Neural cell (in vitro differentiated cells): ENCODE measurements at regions not wholly inside any gene's neighbourhood (a gene's known extent, or its start where the extent isn't known, plus 50 kb on each side); places are given as distances from the start of the nearest gene placed in this dataset.

Experiments
- EP300 ChIP-seq: fragments of 450-650 bp; conservative IDR thresholded peaks from 2 replicates; pipeline ENCODE4 v1.6.1; 2014; ENCODE audit warnings: antibody characterized with exemption, mild to moderate bottlenecking, moderate library complexity; ENCODE audit not compliant: poor library complexity, severe bottlenecking
- EZH2 ChIP-seq: fragments of 200-600, 300-800 bp; shearing (Covaris generic), sonication (generic); IDR thresholded peaks from 2 replicates; pipeline ENCODE4 v1.6.1; 2014; ENCODE audit warnings: antibody characterized with exemption, low read length, borderline replicate concordance, mild to moderate bottlenecking; ENCODE audit not compliant: insufficient read depth, poor library complexity, severe bottlenecking
- MXI1 ChIP-seq: fragments of 450-650 bp; conservative IDR thresholded peaks from 2 replicates; pipeline ENCODE4 v1.6.1; 2014; ENCODE audit warnings: antibody characterized with exemption, mild to moderate bottlenecking; ENCODE audit not compliant: poor library complexity, severe bottlenecking
- POLR2AphosphoS5 ChIP-seq: IDR thresholded peaks from 2 replicates; pipeline ENCODE4 v1.6.1; 2012
- RAD21 ChIP-seq: fragments of 450-650 bp; conservative IDR thresholded peaks from 2 replicates; pipeline ENCODE4 v1.6.1; 2014; ENCODE audit warnings: antibody characterized with exemption, mild to moderate bottlenecking, moderate library complexity
- TAF1 ChIP-seq: IDR thresholded peaks from 2 replicates; pipeline ENCODE4 v1.6.1; 2012; ENCODE audit warnings: low read depth
- TF ChIP-seq, protein P1 (sequence below): fragments of 450-650 bp; IDR thresholded peaks from 2 replicates; pipeline ENCODE4 v1.5.1; 2014; ENCODE audit warnings: antibody characterized with exemption, mild to moderate bottlenecking, moderate library complexity; ENCODE audit not compliant: poor library complexity, severe bottlenecking

- TF ChIP-seq MXI1, result no peak
- TF ChIP-seq, protein P1, sequence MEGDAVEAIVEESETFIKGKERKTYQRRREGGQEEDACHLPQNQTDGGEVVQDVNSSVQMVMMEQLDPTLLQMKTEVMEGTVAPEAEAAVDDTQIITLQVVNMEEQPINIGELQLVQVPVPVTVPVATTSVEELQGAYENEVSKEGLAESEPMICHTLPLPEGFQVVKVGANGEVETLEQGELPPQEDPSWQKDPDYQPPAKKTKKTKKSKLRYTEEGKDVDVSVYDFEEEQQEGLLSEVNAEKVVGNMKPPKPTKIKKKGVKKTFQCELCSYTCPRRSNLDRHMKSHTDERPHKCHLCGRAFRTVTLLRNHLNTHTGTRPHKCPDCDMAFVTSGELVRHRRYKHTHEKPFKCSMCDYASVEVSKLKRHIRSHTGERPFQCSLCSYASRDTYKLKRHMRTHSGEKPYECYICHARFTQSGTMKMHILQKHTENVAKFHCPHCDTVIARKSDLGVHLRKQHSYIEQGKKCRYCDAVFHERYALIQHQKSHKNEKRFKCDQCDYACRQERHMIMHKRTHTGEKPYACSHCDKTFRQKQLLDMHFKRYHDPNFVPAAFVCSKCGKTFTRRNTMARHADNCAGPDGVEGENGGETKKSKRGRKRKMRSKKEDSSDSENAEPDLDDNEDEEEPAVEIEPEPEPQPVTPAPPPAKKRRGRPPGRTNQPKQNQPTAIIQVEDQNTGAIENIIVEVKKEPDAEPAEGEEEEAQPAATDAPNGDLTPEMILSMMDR, result no peak
- no peak for TF ChIP-seq EZH2
- no peak for TF ChIP-seq EP300
- no peak for TF ChIP-seq POLR2AphosphoS5
- TF ChIP-seq TAF1, result no peak
- TF ChIP-seq RAD21, result no peak
These were observed 596.3 kb downstream of the FAT4 start for GRCh38 chr4:125911058-125911457.
